H9 (cell line): ENCODE measurements at regions not wholly inside any gene's neighbourhood (a gene's known extent, or its start where the extent isn't known, plus 50 kb on each side); places are given as distances from the start of the nearest gene placed in this dataset.

Experiments
- DNase-seq: peaks from one replicate; pipeline ENCODE4 v3.0.0-alpha.2; 2017
- H2AFZ ChIP-seq: one replicate; pipeline ENCODE4 v1.6.1; 2013; ENCODE audit warnings: mild to moderate bottlenecking, low read length, control low read depth, moderate library complexity
- H2AK5ac ChIP-seq: 2 replicates; pipeline ENCODE4 v1.6.1; 2013; ENCODE audit warnings: low read length, control low read depth, mixed read lengths; ENCODE audit not compliant: insufficient read length
- H2BK120ac ChIP-seq: one replicate; pipeline ENCODE4 v1.6.1; 2013; ENCODE audit warnings: low read depth, mild to moderate bottlenecking, low read length, control low read depth, inconsistent platforms; ENCODE audit not compliant: poor library complexity, severe bottlenecking
- H2BK12ac ChIP-seq: 2 replicates; pipeline ENCODE4 v1.6.1; 2013; ENCODE audit warnings: low read length, control low read depth, mixed read lengths, low read depth; ENCODE audit not compliant: insufficient read length
- H2BK15ac ChIP-seq: 2 replicates; pipeline ENCODE4 v1.6.1; 2013; ENCODE audit warnings: low read depth, low read length, control low read depth
- H2BK20ac ChIP-seq: one replicate; pipeline ENCODE4 v1.6.1; 2013; ENCODE audit warnings: low read depth, mild to moderate bottlenecking, low read length, control low read depth, inconsistent platforms; ENCODE audit not compliant: poor library complexity, severe bottlenecking
- H2BK5ac ChIP-seq: 2 replicates; pipeline ENCODE4 v1.6.1; 2013; ENCODE audit warnings: low read length, control low read depth, mixed read lengths; ENCODE audit not compliant: insufficient read length
- H3K14ac ChIP-seq: 2 replicates; pipeline ENCODE4 v1.6.1; 2013; ENCODE audit warnings: low read length, control low read depth; ENCODE audit not compliant: insufficient read depth
- H3K18ac ChIP-seq: 2 replicates; pipeline ENCODE4 v1.6.1; 2013; ENCODE audit warnings: low read depth, mild to moderate bottlenecking, mixed read lengths, low read length, control low read depth; ENCODE audit not compliant: insufficient read length
- H3K23ac ChIP-seq: 2 replicates; pipeline ENCODE4 v1.6.1; 2013; ENCODE audit warnings: low read length, control low read depth, mixed read lengths, low read depth; ENCODE audit not compliant: insufficient read length
- H3K23me2 ChIP-seq: 2 replicates; pipeline ENCODE4 v1.6.1; 2013; ENCODE audit warnings: low read depth, mild to moderate bottlenecking, mixed read lengths, low read length, control low read depth; ENCODE audit not compliant: insufficient read length, poor library complexity, severe bottlenecking
- H3K27ac ChIP-seq: 2 replicates; pipeline ENCODE4 v1.5.1; 2013; ENCODE audit warnings: low read length, control low read depth, mixed read lengths, low read depth; ENCODE audit not compliant: insufficient read length
- H3K27me3 ChIP-seq: 2 replicates; pipeline ENCODE4 v1.6.1; 2013; ENCODE audit warnings: low read length, control low read depth, inconsistent platforms; ENCODE audit not compliant: insufficient read depth
- H3K4ac ChIP-seq: 2 replicates; pipeline ENCODE4 v1.6.1; 2013; ENCODE audit warnings: low read depth, mild to moderate bottlenecking, control low read depth, inconsistent platforms, low read length, moderate library complexity
- H3K4me1 ChIP-seq: 2 replicates; pipeline ENCODE4 v1.6.1; 2013; ENCODE audit warnings: low read length, control low read depth, inconsistent platforms; ENCODE audit not compliant: insufficient read depth
- H3K4me2 ChIP-seq: 2 replicates; pipeline ENCODE4 v1.6.1; 2013; ENCODE audit warnings: low read length, control low read depth, mixed read lengths; ENCODE audit not compliant: insufficient read length, insufficient read depth
- H3K56ac ChIP-seq: 2 replicates; pipeline ENCODE4 v1.6.1; 2013; ENCODE audit warnings: low read depth, mild to moderate bottlenecking, mixed read lengths, low read length, control low read depth; ENCODE audit not compliant: insufficient read length
- H3K79me1 ChIP-seq: 2 replicates; pipeline ENCODE4 v1.6.1; 2013; ENCODE audit warnings: low read depth, mild to moderate bottlenecking, moderate library complexity, low read length, control low read depth, inconsistent platforms; ENCODE audit not compliant: insufficient read depth, poor library complexity, severe bottlenecking
- H3K79me2 ChIP-seq: 2 replicates; pipeline ENCODE4 v1.6.1; 2013; ENCODE audit warnings: low read length, control low read depth, inconsistent platforms; ENCODE audit not compliant: insufficient read depth
- H3K9ac ChIP-seq: 2 replicates; pipeline ENCODE4 v1.6.1; 2013; ENCODE audit warnings: low read length, control low read depth, mixed read lengths; ENCODE audit not compliant: insufficient read length; ENCODE audit errors: extremely low read depth
- H3K9me3 ChIP-seq: one replicate; pipeline ENCODE4 v1.6.1; 2013; ENCODE audit warnings: low read depth, low read length, inconsistent platforms; ENCODE audit not compliant: control insufficient read depth
- H3T11ph ChIP-seq: one replicate; pipeline ENCODE4 v1.6.1; 2013; ENCODE audit warnings: mild to moderate bottlenecking, low read length, control low read depth, inconsistent platforms
- H4K20me1 ChIP-seq: one replicate; pipeline ENCODE4 v1.6.1; 2013; ENCODE audit not compliant: control insufficient read depth, insufficient read length, insufficient read depth
- H4K5ac ChIP-seq: 2 replicates; pipeline ENCODE4 v1.6.1; 2013; ENCODE audit warnings: low read depth, mild to moderate bottlenecking, mixed read lengths, low read length, control low read depth; ENCODE audit not compliant: insufficient read length
- H4K8ac ChIP-seq: replicated peaks from 2 replicates; pipeline ENCODE4 v1.6.1; 2013; ENCODE audit warnings: low read length, control low read depth, mixed read lengths, low read depth; ENCODE audit not compliant: insufficient read length
- H4K91ac ChIP-seq: 2 replicates; pipeline ENCODE4 v1.6.1; 2013; ENCODE audit warnings: low read depth, mild to moderate bottlenecking, moderate library complexity, mixed read lengths, low read length, control low read depth; ENCODE audit not compliant: insufficient read length
- H3K27ac Mint-ChIP-seq, 3 experiments: 2 replicates in 2 of 3; 3 replicates in 1 of 3; pipeline ENCODE4 v1.8.0; 2020 to 2021; ENCODE audit warnings: mixed read lengths in 3 of 3, mild to moderate bottlenecking in 1 of 3, moderate library complexity in 1 of 3
- H3K27me3 Mint-ChIP-seq: 2 replicates; pipeline ENCODE4 v1.8.0; 2021; ENCODE audit warnings: low read depth, mild to moderate bottlenecking, moderate library complexity, mixed read lengths
- H3K36me3 Mint-ChIP-seq, 3 experiments: 2 replicates in 2 of 3; 3 replicates in 1 of 3; pipeline ENCODE4 v1.8.0; 2020 to 2021; ENCODE audit warnings: low read depth in 3 of 3, mixed read lengths in 3 of 3; ENCODE audit not compliant: insufficient read depth in 1 of 3
- H3K4me1 Mint-ChIP-seq, 2 experiments: 2 replicates each; pipeline ENCODE4 v1.8.0; 2020; ENCODE audit warnings: mixed read lengths in 2 of 2
- H3K4me3 Mint-ChIP-seq, 2 experiments: 2 replicates in 1 of 2; 3 replicates in 1 of 2; pipeline ENCODE4 v1.8.0; 2020 to 2021; ENCODE audit warnings: mild to moderate bottlenecking in 2 of 2, mixed read lengths in 2 of 2, moderate library complexity in 1 of 2
- H3K9me3 Mint-ChIP-seq, 2 experiments: 2 replicates in 1 of 2; 3 replicates in 1 of 2; pipeline ENCODE4 v1.8.0; 2020; ENCODE audit warnings: mild to moderate bottlenecking in 2 of 2, mixed read lengths in 2 of 2, moderate library complexity in 1 of 2
- CTCF ChIP-seq: fragments of 200-600 bp; sonication (generic); conservative IDR thresholded peaks from 3 replicates; pipeline ENCODE4 v1.8.0; 2021; ENCODE audit warnings: antibody characterized with exemption, mild to moderate bottlenecking
- WGBS: extraction: QIAGEN DNeasy Blood & Tissue Kit; methylation state at CpG from one replicate; pipeline ENCODE4 v1.1.7; 2013; ENCODE audit warnings: missing lambda C conversion rate, low lambda C conversion rate, mixed read lengths; ENCODE audit not compliant: insufficient read length; ENCODE audit errors: extremely low coverage; 5-methylcytosine and 5-hydroxymethylcytosine counted together

GRCh38 chr1:11383553-11384169 lies 95.3 kb upstream of the DISP3 start:
- no peak overlapping the region for H4K8ac ChIP-seq
- TF ChIP-seq CTCF, result no peak
- H3K27me3 ChIP-seq, result no peaks in the 10 kb centered on the region
- no peak overlapping the region for H3K14ac ChIP-seq
- H3K4ac ChIP-seq, result no peak overlapping the region
- H4K20me1 ChIP-seq, result no peaks in the 10 kb centered on the region
- no peak overlapping the region for H2AK5ac ChIP-seq
- H2BK20ac ChIP-seq, result no peak overlapping the region
- H3K18ac ChIP-seq, result no peak overlapping the region
- no peak overlapping the region for H3K9ac ChIP-seq
- WGBS, result no CpG with 5 or more reads among the region's 10 CpGs
- H2BK12ac ChIP-seq, result no peak overlapping the region
- Mint-ChIP-seq H3K4me3 (no peak overlapping the region), H3K4me1 (peaks cover 21 to 30% of the 10 kb centered on the region in 2 experiments), H3K36me3 (no peaks in the 10 kb centered on the region), H3K27ac (no peak overlapping the region), H3K9me3 (no peaks in the 10 kb centered on the region), H3K27me3 (peaks cover 17% of the 10 kb centered on the region)
- no peaks in the 10 kb centered on the region; the same call in 1 of the 2 replicates for H3K4me1 ChIP-seq
- H2BK5ac ChIP-seq, result no peak overlapping the region
- H4K5ac ChIP-seq, result no peak overlapping the region
- H3K79me1 ChIP-seq, result no peaks in the 10 kb centered on the region
- no peak overlapping the region for H3K27ac ChIP-seq
- H4K91ac ChIP-seq, result no peak overlapping the region
- no peaks in the 10 kb centered on the region for H3K23me2 ChIP-seq
- no peak overlapping the region for H3K23ac ChIP-seq
- no peak overlapping the region for H3T11ph ChIP-seq
- no peak overlapping the region for H3K4me2 ChIP-seq
- no peak overlapping the region for H3K56ac ChIP-seq
- H3K79me2 ChIP-seq, result no peaks in the 10 kb centered on the region
- DNase-seq, result no peak
- H3K9me3 ChIP-seq, result no peaks in the 10 kb centered on the region
- no peak overlapping the region for H2AFZ ChIP-seq
- H2BK120ac ChIP-seq, result no peak overlapping the region
- H2BK15ac ChIP-seq, result no peak overlapping the region
